Ovary (tissue), 3 donors: ENCODE measurements at regions not wholly inside any gene's neighbourhood (a gene's known extent, or its start where the extent isn't known, plus 50 kb on each side); places are given as distances from the start of the nearest gene placed in this dataset.

Source experiments
- CTCF ChIP-seq, 3 donors: fragments of 450-650 bp in 2 of 3; fragments of 200-600 bp in 1 of 3; IDR thresholded peaks; one replicate each; pipeline versions ENCODE4 v1.5.1 to v1.8.0; 2016 to 2022; ENCODE audit warnings: antibody characterized with exemption in 3 of 3, mild to moderate bottlenecking in 1 of 3
- POLR2A ChIP-seq: fragments of 450-650 bp; IDR thresholded peaks from one replicate; pipeline ENCODE4 v1.6.1; 2017; ENCODE audit warnings: antibody characterized with exemption, mild to moderate bottlenecking, moderate library complexity
- donor health status: DM: no; HTN: no; CAD: no.

- TF ChIP-seq CTCF (IDR thresholded peaks at IDR 0.05) (no peak), POLR2A (no peak)
Measured at GRCh38 chr6:105568751-105569150, 165.9 kb upstream of the PREP start.
